ENCODE measurements at regions not wholly inside any gene's neighbourhood (a gene's known extent, or its start where the extent isn't known, plus 50 kb on each side); places are given as distances from the start of the nearest gene placed in this dataset.

DNA sequence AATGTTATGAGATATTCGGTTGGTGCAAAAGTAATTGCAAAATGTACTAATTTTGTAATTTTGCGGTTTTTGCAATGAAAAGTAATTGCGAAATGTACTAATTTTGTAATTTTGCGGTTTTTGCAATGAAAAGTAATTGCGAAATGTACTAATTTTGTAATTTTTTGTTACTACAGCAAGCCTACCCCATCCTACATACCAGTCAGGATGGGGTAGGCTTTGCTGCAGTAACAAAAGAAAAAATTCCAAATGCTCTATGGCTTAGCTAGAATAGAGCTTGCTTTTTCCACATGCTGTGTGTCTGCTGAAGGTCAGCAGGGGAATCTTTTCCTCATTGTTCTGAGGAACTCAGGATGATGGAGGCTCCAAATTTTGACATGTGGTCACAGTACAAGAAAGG is 83.3 kb upstream of the GPRC5B start:
- Histone ChIP-seq H3K27me3 (ENCODE audit: insufficient read depth, low read length) (peaks cover 6% of the 10 kb centered on the region; the same call in 1 of the 2 replicates), H3K9me2 (ENCODE audit: insufficient read depth) (no peaks in the 10 kb centered on the region), H3K9ac (ENCODE audit: low read length) (no peak overlapping the region), H3K9me3 (ENCODE audit: control insufficient read depth in 1 of 2, insufficient read depth in 1 of 2, low read depth in 1 of 2, low read length in 2 of 2) (no peaks in the 10 kb centered on the region), H4K20me1 (ENCODE audit: insufficient read depth) (no peaks in the 10 kb centered on the region), H3K36me3 (ENCODE audit: control insufficient read depth in 1 of 2, insufficient read depth in 2 of 2, low read length in 2 of 2) (no peaks in the 10 kb centered on the region), H3K27ac (ENCODE audit: low read depth, low read length) (no peak overlapping the region), H3K4me2 (ENCODE audit: low read length) (no peak overlapping the region), H3K79me2 (ENCODE audit: insufficient read depth, low read length) (no peaks in the 10 kb centered on the region), H2AFZ (ENCODE audit: low read depth, low read length, poor library complexity, severe bottlenecking) (no peak overlapping the region), H3K4me3 (replicated peaks in 1 of 2; ENCODE audit: low read depth in 1 of 2, low read length in 2 of 2) (no peak overlapping the region), H3K4me1 (ENCODE audit: control insufficient read depth in 1 of 2, insufficient read depth in 2 of 2, low read length in 2 of 2) (no peaks in the 10 kb centered on the region)
- POLR2A ChIA-PET, result no interaction called here
- TF ChIP-seq EZH2phosphoT487 (IDR thresholded peaks at IDR 0.05; ENCODE audit: borderline replicate concordance) (no peak), POLR2AphosphoS5 (IDR thresholded peaks at IDR 0.05; ENCODE audit: low read depth, low read length) (no peak), TCF7L2 (IDR thresholded peaks at IDR 0.05; ENCODE audit: borderline replicate concordance, extremely low read depth, insufficient read depth, insufficient read length) (no peak), SIN3A (IDR thresholded peaks at IDR 0.05; ENCODE audit: low read depth) (no peak), EGR1 (IDR thresholded peaks at IDR 0.05; ENCODE audit: low read depth) (no peak), JUND (IDR thresholded peaks at IDR 0.05) (no peak), CBX3 (IDR thresholded peaks at IDR 0.05; ENCODE audit: low read depth) (no peak), SRF (IDR thresholded peaks at IDR 0.05; ENCODE audit: low read depth) (no peak), ZFX (IDR thresholded peaks at IDR 0.05) (no peak), SP1 (IDR thresholded peaks at IDR 0.05; ENCODE audit: low read depth) (no peak), CEBPB (IDR thresholded peaks at IDR 0.05; ENCODE audit: low read depth) (no peak), YY1 (IDR thresholded peaks at IDR 0.05; ENCODE audit: extremely low read depth, insufficient replicate concordance, low read depth, low read length) (no peak), POLR2A (IDR thresholded peaks at IDR 0.05; ENCODE audit: borderline replicate concordance, extremely low read depth, insufficient read depth, insufficient read length) (no peak), EZH2 (IDR thresholded peaks at IDR 0.05) (no peak)
- TF ChIP-seq, protein P1, sequence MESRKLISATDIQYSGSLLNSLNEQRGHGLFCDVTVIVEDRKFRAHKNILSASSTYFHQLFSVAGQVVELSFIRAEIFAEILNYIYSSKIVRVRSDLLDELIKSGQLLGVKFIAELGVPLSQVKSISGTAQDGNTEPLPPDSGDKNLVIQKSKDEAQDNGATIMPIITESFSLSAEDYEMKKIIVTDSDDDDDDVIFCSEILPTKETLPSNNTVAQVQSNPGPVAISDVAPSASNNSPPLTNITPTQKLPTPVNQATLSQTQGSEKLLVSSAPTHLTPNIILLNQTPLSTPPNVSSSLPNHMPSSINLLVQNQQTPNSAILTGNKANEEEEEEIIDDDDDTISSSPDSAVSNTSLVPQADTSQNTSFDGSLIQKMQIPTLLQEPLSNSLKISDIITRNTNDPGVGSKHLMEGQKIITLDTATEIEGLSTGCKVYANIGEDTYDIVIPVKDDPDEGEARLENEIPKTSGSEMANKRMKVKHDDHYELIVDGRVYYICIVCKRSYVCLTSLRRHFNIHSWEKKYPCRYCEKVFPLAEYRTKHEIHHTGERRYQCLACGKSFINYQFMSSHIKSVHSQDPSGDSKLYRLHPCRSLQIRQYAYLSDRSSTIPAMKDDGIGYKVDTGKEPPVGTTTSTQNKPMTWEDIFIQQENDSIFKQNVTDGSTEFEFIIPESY (IDR thresholded peaks at IDR 0.05; ENCODE audit: extremely low read depth, insufficient replicate concordance, low read length), result no peak
- TF ChIP-seq, protein P2, sequence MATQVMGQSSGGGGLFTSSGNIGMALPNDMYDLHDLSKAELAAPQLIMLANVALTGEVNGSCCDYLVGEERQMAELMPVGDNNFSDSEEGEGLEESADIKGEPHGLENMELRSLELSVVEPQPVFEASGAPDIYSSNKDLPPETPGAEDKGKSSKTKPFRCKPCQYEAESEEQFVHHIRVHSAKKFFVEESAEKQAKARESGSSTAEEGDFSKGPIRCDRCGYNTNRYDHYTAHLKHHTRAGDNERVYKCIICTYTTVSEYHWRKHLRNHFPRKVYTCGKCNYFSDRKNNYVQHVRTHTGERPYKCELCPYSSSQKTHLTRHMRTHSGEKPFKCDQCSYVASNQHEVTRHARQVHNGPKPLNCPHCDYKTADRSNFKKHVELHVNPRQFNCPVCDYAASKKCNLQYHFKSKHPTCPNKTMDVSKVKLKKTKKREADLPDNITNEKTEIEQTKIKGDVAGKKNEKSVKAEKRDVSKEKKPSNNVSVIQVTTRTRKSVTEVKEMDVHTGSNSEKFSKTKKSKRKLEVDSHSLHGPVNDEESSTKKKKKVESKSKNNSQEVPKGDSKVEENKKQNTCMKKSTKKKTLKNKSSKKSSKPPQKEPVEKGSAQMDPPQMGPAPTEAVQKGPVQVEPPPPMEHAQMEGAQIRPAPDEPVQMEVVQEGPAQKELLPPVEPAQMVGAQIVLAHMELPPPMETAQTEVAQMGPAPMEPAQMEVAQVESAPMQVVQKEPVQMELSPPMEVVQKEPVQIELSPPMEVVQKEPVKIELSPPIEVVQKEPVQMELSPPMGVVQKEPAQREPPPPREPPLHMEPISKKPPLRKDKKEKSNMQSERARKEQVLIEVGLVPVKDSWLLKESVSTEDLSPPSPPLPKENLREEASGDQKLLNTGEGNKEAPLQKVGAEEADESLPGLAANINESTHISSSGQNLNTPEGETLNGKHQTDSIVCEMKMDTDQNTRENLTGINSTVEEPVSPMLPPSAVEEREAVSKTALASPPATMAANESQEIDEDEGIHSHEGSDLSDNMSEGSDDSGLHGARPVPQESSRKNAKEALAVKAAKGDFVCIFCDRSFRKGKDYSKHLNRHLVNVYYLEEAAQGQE (IDR thresholded peaks at IDR 0.05; ENCODE audit: low read depth), result no peak
- TF ChIP-seq, protein P3, sequence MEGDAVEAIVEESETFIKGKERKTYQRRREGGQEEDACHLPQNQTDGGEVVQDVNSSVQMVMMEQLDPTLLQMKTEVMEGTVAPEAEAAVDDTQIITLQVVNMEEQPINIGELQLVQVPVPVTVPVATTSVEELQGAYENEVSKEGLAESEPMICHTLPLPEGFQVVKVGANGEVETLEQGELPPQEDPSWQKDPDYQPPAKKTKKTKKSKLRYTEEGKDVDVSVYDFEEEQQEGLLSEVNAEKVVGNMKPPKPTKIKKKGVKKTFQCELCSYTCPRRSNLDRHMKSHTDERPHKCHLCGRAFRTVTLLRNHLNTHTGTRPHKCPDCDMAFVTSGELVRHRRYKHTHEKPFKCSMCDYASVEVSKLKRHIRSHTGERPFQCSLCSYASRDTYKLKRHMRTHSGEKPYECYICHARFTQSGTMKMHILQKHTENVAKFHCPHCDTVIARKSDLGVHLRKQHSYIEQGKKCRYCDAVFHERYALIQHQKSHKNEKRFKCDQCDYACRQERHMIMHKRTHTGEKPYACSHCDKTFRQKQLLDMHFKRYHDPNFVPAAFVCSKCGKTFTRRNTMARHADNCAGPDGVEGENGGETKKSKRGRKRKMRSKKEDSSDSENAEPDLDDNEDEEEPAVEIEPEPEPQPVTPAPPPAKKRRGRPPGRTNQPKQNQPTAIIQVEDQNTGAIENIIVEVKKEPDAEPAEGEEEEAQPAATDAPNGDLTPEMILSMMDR (IDR thresholded peaks at IDR 0.05 in 2 of 3, conservative IDR thresholded peaks at IDR 0.05 in 1 of 3; ENCODE audit: borderline replicate concordance in 1 of 3, insufficient read depth in 1 of 3, low read depth in 2 of 3, low read length in 2 of 3), result no peak
- TF ChIP-seq, protein P4, sequence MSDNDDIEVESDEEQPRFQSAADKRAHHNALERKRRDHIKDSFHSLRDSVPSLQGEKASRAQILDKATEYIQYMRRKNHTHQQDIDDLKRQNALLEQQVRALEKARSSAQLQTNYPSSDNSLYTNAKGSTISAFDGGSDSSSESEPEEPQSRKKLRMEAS (IDR thresholded peaks at IDR 0.05), result no peak
- TF ChIP-seq, protein P5, sequence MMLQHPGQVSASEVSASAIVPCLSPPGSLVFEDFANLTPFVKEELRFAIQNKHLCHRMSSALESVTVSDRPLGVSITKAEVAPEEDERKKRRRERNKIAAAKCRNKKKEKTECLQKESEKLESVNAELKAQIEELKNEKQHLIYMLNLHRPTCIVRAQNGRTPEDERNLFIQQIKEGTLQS (IDR thresholded peaks at IDR 0.05), result no peak
- CTCF ChIA-PET, result no interaction called here
- RAD21 ChIA-PET (ENCODE audit: low non-redundant PET in 1 of 2, low total read pairs in 2 of 2, uncharacterized antibody in 2 of 2, unreplicated experiment in 2 of 2), result no interaction called here
- no peak for ATAC-seq
- DNase-seq (ENCODE audit: low read depth, low spot score), result no peak
- intact Hi-C loops (cut with micrococcal nuclease), result no loop called here
- BruUV-seq (replicated peaks), result no TSS peak

Data from HCT116 (cell line).